ENCODE measurements at regions not wholly inside any gene's neighbourhood (a gene's known extent, or its start where the extent isn't known, plus 50 kb on each side); places are given as distances from the start of the nearest gene placed in this dataset.

GRCh38 chr13:81314461-81314860 is 973.5 kb upstream of the SPRY2 start:
- no peaks in the 10 kb centered on the region for H3K27me3 ChIP-seq (ENCODE audit: insufficient read depth, low read depth, low read length)
- no peak overlapping the region for H3K9ac ChIP-seq (ENCODE audit: low read length)
- H2AFZ ChIP-seq (ENCODE audit: low read depth, low read length), result no peak overlapping the region
- H3F3A ChIP-seq (ENCODE audit: insufficient read depth, low read length, poor library complexity, severe bottlenecking), result no peaks in the 10 kb centered on the region
- H3K36me3 ChIP-seq (ENCODE audit: insufficient read depth, low read length), result no peaks in the 10 kb centered on the region
- H3K9me2 ChIP-seq (ENCODE audit: insufficient read depth, low read length), result no peaks in the 10 kb centered on the region
- H3K27ac ChIP-seq (ENCODE audit: low read length), result no peak overlapping the region
- H3K79me2 ChIP-seq (replicated peaks; ENCODE audit: insufficient read depth, low read length), result no peaks in the 10 kb centered on the region
- H3K4me3 ChIP-seq (ENCODE audit: low read length), result no peak overlapping the region
- TF ChIP-seq RAD21 (conservative IDR thresholded peaks at IDR 0.05) (no peak), REST (IDR thresholded peaks at IDR 0.05; ENCODE audit: borderline replicate concordance) (no peak), MXI1 (conservative IDR thresholded peaks at IDR 0.05; ENCODE audit: poor library complexity, severe bottlenecking) (no peak), POLR2AphosphoS5 (IDR thresholded peaks at IDR 0.05) (no peak), EZH2 (IDR thresholded peaks at IDR 0.05; ENCODE audit: borderline replicate concordance, insufficient read depth, low read length, poor library complexity, severe bottlenecking) (no peak), CTCF (IDR thresholded peaks at IDR 0.05; ENCODE audit: poor library complexity, severe bottlenecking) (no peak), TAF1 (IDR thresholded peaks at IDR 0.05; ENCODE audit: low read depth) (no peak), EP300 (conservative IDR thresholded peaks at IDR 0.05; ENCODE audit: poor library complexity, severe bottlenecking) (no peak), SMC3 (conservative IDR thresholded peaks at IDR 0.05; ENCODE audit: poor library complexity) (no peak)
- H3K4me2 ChIP-seq (ENCODE audit: low read length), result no peak overlapping the region
- H4K20me1 ChIP-seq (ENCODE audit: insufficient read depth), result no peaks in the 10 kb centered on the region
- H3K9me3 ChIP-seq (ENCODE audit: low read length), result no peaks in the 10 kb centered on the region

GRCh38 chr13:81305928-81306327 is 965.0 kb upstream of the SPRY2 start:
- Histone ChIP-seq H3K27me3 (ENCODE audit: insufficient read depth, low read depth, low read length) (no peaks in the 10 kb centered on the region), H4K20me1 (ENCODE audit: insufficient read depth) (no peaks in the 10 kb centered on the region), H3K27ac (ENCODE audit: low read length) (no peak overlapping the region), H2AFZ (ENCODE audit: low read depth, low read length) (no peak overlapping the region), H3K4me2 (ENCODE audit: low read length) (no peak overlapping the region), H3K9me3 (ENCODE audit: low read length) (no peaks in the 10 kb centered on the region), H3F3A (ENCODE audit: insufficient read depth, low read length, poor library complexity, severe bottlenecking) (no peaks in the 10 kb centered on the region), H3K79me2 (replicated peaks; ENCODE audit: insufficient read depth, low read length) (no peaks in the 10 kb centered on the region), H3K9ac (ENCODE audit: low read length) (no peak overlapping the region), H3K36me3 (ENCODE audit: insufficient read depth, low read length) (no peaks in the 10 kb centered on the region), H3K4me3 (ENCODE audit: low read length) (no peak overlapping the region), H3K9me2 (ENCODE audit: insufficient read depth, low read length) (no peaks in the 10 kb centered on the region)
- TF ChIP-seq REST (IDR thresholded peaks at IDR 0.05; ENCODE audit: borderline replicate concordance) (no peak), TAF1 (IDR thresholded peaks at IDR 0.05; ENCODE audit: low read depth) (no peak), EZH2 (IDR thresholded peaks at IDR 0.05; ENCODE audit: borderline replicate concordance, insufficient read depth, low read length, poor library complexity, severe bottlenecking) (no peak), MXI1 (conservative IDR thresholded peaks at IDR 0.05; ENCODE audit: poor library complexity, severe bottlenecking) (no peak), POLR2AphosphoS5 (IDR thresholded peaks at IDR 0.05) (no peak), EP300 (conservative IDR thresholded peaks at IDR 0.05; ENCODE audit: poor library complexity, severe bottlenecking) (no peak), CTCF (IDR thresholded peaks at IDR 0.05; ENCODE audit: poor library complexity, severe bottlenecking) (no peak), RAD21 (conservative IDR thresholded peaks at IDR 0.05) (no peak), SMC3 (conservative IDR thresholded peaks at IDR 0.05; ENCODE audit: poor library complexity) (no peak)
